H9 (cell line): ENCODE measurements at regions not wholly inside any gene's neighbourhood (a gene's known extent, or its start where the extent isn't known, plus 50 kb on each side); places are given as distances from the start of the nearest gene placed in this dataset.

Experiments used
- DNase-seq: peaks from one replicate; pipeline ENCODE4 v3.0.0-alpha.2; 2017
- H2AFZ ChIP-seq: one replicate; pipeline ENCODE4 v1.6.1; 2013; ENCODE audit warnings: mild to moderate bottlenecking, low read length, control low read depth, moderate library complexity
- H2AK5ac ChIP-seq: 2 replicates; pipeline ENCODE4 v1.6.1; 2013; ENCODE audit warnings: low read length, control low read depth, mixed read lengths; ENCODE audit not compliant: insufficient read length
- H2BK120ac ChIP-seq: one replicate; pipeline ENCODE4 v1.6.1; 2013; ENCODE audit warnings: low read depth, mild to moderate bottlenecking, low read length, control low read depth, inconsistent platforms; ENCODE audit not compliant: poor library complexity, severe bottlenecking
- H2BK12ac ChIP-seq: 2 replicates; pipeline ENCODE4 v1.6.1; 2013; ENCODE audit warnings: low read length, control low read depth, mixed read lengths, low read depth; ENCODE audit not compliant: insufficient read length
- H2BK15ac ChIP-seq: 2 replicates; pipeline ENCODE4 v1.6.1; 2013; ENCODE audit warnings: low read depth, low read length, control low read depth
- H2BK20ac ChIP-seq: one replicate; pipeline ENCODE4 v1.6.1; 2013; ENCODE audit warnings: low read depth, mild to moderate bottlenecking, low read length, control low read depth, inconsistent platforms; ENCODE audit not compliant: poor library complexity, severe bottlenecking
- H2BK5ac ChIP-seq: 2 replicates; pipeline ENCODE4 v1.6.1; 2013; ENCODE audit warnings: low read length, control low read depth, mixed read lengths; ENCODE audit not compliant: insufficient read length
- H3K14ac ChIP-seq: 2 replicates; pipeline ENCODE4 v1.6.1; 2013; ENCODE audit warnings: low read length, control low read depth; ENCODE audit not compliant: insufficient read depth
- H3K18ac ChIP-seq: 2 replicates; pipeline ENCODE4 v1.6.1; 2013; ENCODE audit warnings: low read depth, mild to moderate bottlenecking, mixed read lengths, low read length, control low read depth; ENCODE audit not compliant: insufficient read length
- H3K23ac ChIP-seq: 2 replicates; pipeline ENCODE4 v1.6.1; 2013; ENCODE audit warnings: low read length, control low read depth, mixed read lengths, low read depth; ENCODE audit not compliant: insufficient read length
- H3K23me2 ChIP-seq: 2 replicates; pipeline ENCODE4 v1.6.1; 2013; ENCODE audit warnings: low read depth, mild to moderate bottlenecking, mixed read lengths, low read length, control low read depth; ENCODE audit not compliant: insufficient read length, poor library complexity, severe bottlenecking
- H3K27ac ChIP-seq: 2 replicates; pipeline ENCODE4 v1.5.1; 2013; ENCODE audit warnings: low read length, control low read depth, mixed read lengths, low read depth; ENCODE audit not compliant: insufficient read length
- H3K27me3 ChIP-seq: 2 replicates; pipeline ENCODE4 v1.6.1; 2013; ENCODE audit warnings: low read length, control low read depth, inconsistent platforms; ENCODE audit not compliant: insufficient read depth
- H3K4ac ChIP-seq: 2 replicates; pipeline ENCODE4 v1.6.1; 2013; ENCODE audit warnings: low read depth, mild to moderate bottlenecking, control low read depth, inconsistent platforms, low read length, moderate library complexity
- H3K4me1 ChIP-seq: 2 replicates; pipeline ENCODE4 v1.6.1; 2013; ENCODE audit warnings: low read length, control low read depth, inconsistent platforms; ENCODE audit not compliant: insufficient read depth
- H3K4me2 ChIP-seq: 2 replicates; pipeline ENCODE4 v1.6.1; 2013; ENCODE audit warnings: low read length, control low read depth, mixed read lengths; ENCODE audit not compliant: insufficient read length, insufficient read depth
- H3K56ac ChIP-seq: 2 replicates; pipeline ENCODE4 v1.6.1; 2013; ENCODE audit warnings: low read depth, mild to moderate bottlenecking, mixed read lengths, low read length, control low read depth; ENCODE audit not compliant: insufficient read length
- H3K79me1 ChIP-seq: 2 replicates; pipeline ENCODE4 v1.6.1; 2013; ENCODE audit warnings: low read depth, mild to moderate bottlenecking, moderate library complexity, low read length, control low read depth, inconsistent platforms; ENCODE audit not compliant: insufficient read depth, poor library complexity, severe bottlenecking
- H3K79me2 ChIP-seq: 2 replicates; pipeline ENCODE4 v1.6.1; 2013; ENCODE audit warnings: low read length, control low read depth, inconsistent platforms; ENCODE audit not compliant: insufficient read depth
- H3K9ac ChIP-seq: 2 replicates; pipeline ENCODE4 v1.6.1; 2013; ENCODE audit warnings: low read length, control low read depth, mixed read lengths; ENCODE audit not compliant: insufficient read length; ENCODE audit errors: extremely low read depth
- H3K9me3 ChIP-seq: one replicate; pipeline ENCODE4 v1.6.1; 2013; ENCODE audit warnings: low read depth, low read length, inconsistent platforms; ENCODE audit not compliant: control insufficient read depth
- H3T11ph ChIP-seq: one replicate; pipeline ENCODE4 v1.6.1; 2013; ENCODE audit warnings: mild to moderate bottlenecking, low read length, control low read depth, inconsistent platforms
- H4K20me1 ChIP-seq: one replicate; pipeline ENCODE4 v1.6.1; 2013; ENCODE audit not compliant: control insufficient read depth, insufficient read length, insufficient read depth
- H4K5ac ChIP-seq: 2 replicates; pipeline ENCODE4 v1.6.1; 2013; ENCODE audit warnings: low read depth, mild to moderate bottlenecking, mixed read lengths, low read length, control low read depth; ENCODE audit not compliant: insufficient read length
- H4K8ac ChIP-seq: replicated peaks from 2 replicates; pipeline ENCODE4 v1.6.1; 2013; ENCODE audit warnings: low read length, control low read depth, mixed read lengths, low read depth; ENCODE audit not compliant: insufficient read length
- H4K91ac ChIP-seq: 2 replicates; pipeline ENCODE4 v1.6.1; 2013; ENCODE audit warnings: low read depth, mild to moderate bottlenecking, moderate library complexity, mixed read lengths, low read length, control low read depth; ENCODE audit not compliant: insufficient read length
- H3K27ac Mint-ChIP-seq, 3 experiments: 2 replicates in 2 of 3; 3 replicates in 1 of 3; pipeline ENCODE4 v1.8.0; 2020 to 2021; ENCODE audit warnings: mixed read lengths in 3 of 3, mild to moderate bottlenecking in 1 of 3, moderate library complexity in 1 of 3
- H3K27me3 Mint-ChIP-seq: 2 replicates; pipeline ENCODE4 v1.8.0; 2021; ENCODE audit warnings: low read depth, mild to moderate bottlenecking, moderate library complexity, mixed read lengths
- H3K36me3 Mint-ChIP-seq, 3 experiments: 2 replicates in 2 of 3; 3 replicates in 1 of 3; pipeline ENCODE4 v1.8.0; 2020 to 2021; ENCODE audit warnings: low read depth in 3 of 3, mixed read lengths in 3 of 3; ENCODE audit not compliant: insufficient read depth in 1 of 3
- H3K4me1 Mint-ChIP-seq, 2 experiments: 2 replicates each; pipeline ENCODE4 v1.8.0; 2020; ENCODE audit warnings: mixed read lengths in 2 of 2
- H3K4me3 Mint-ChIP-seq, 2 experiments: 2 replicates in 1 of 2; 3 replicates in 1 of 2; pipeline ENCODE4 v1.8.0; 2020 to 2021; ENCODE audit warnings: mild to moderate bottlenecking in 2 of 2, mixed read lengths in 2 of 2, moderate library complexity in 1 of 2
- H3K9me3 Mint-ChIP-seq, 2 experiments: 2 replicates in 1 of 2; 3 replicates in 1 of 2; pipeline ENCODE4 v1.8.0; 2020; ENCODE audit warnings: mild to moderate bottlenecking in 2 of 2, mixed read lengths in 2 of 2, moderate library complexity in 1 of 2
- CTCF ChIP-seq: fragments of 200-600 bp; sonication (generic); conservative IDR thresholded peaks from 3 replicates; pipeline ENCODE4 v1.8.0; 2021; ENCODE audit warnings: antibody characterized with exemption, mild to moderate bottlenecking
- WGBS: extraction: QIAGEN DNeasy Blood & Tissue Kit; methylation state at CpG from one replicate; pipeline ENCODE4 v1.1.7; 2013; ENCODE audit warnings: missing lambda C conversion rate, low lambda C conversion rate, mixed read lengths; ENCODE audit not compliant: insufficient read length; ENCODE audit errors: extremely low coverage; 5-methylcytosine and 5-hydroxymethylcytosine counted together

DNA sequence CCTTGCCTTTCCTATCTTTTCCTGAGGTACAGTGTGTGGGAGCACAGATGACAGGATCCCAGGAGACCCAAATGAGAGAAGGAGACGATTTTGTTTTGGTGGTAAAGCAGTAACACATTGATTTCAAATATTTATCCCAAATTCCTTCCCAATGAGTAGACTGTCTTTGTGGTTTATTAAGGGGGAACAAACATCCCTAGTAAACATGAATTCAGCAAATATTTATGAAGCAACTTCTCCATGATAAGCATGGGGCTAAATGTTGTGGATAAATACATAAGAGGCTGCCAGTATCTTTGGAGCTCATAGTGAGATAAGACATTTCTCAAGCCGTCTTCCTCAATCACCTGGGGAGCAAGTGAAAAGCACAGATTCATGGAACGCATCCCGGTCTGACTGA is 460.8 kb upstream of the CFAP20DC start:
- H3K18ac ChIP-seq: no peak overlapping the region
- H2AK5ac ChIP-seq: no peak overlapping the region
- no peaks in the 10 kb centered on the region for H3K27me3 ChIP-seq
- no peak overlapping the region for H2BK15ac ChIP-seq
- Mint-ChIP-seq H3K9me3 (peaks cover 0 to 4% of the 10 kb centered on the region in 2 experiments; a peak in 2 of 5 replicates), H3K4me3 (no peak overlapping the region), H3K36me3 (no peaks in the 10 kb centered on the region), H3K4me1 (peaks cover 11 to 12% of the 10 kb centered on the region in 2 experiments), H3K27ac (no peak overlapping the region), H3K27me3 (peaks cover 3% of the 10 kb centered on the region; the same call in 1 of the 2 replicates)
- DNase-seq: no peak
- no peak overlapping the region for H3K56ac ChIP-seq
- H3K9ac ChIP-seq: no peak overlapping the region
- no peaks in the 10 kb centered on the region for H3K79me2 ChIP-seq
- no peak overlapping the region for H3K4me2 ChIP-seq
- H3K23me2 ChIP-seq: no peaks in the 10 kb centered on the region
- no peak overlapping the region for H2AFZ ChIP-seq
- no peak for TF ChIP-seq CTCF
- no peaks in the 10 kb centered on the region for H3K9me3 ChIP-seq
- H3K23ac ChIP-seq: no peak overlapping the region
- H3K27ac ChIP-seq: no peak overlapping the region
- no peak overlapping the region for H3K4ac ChIP-seq
- H2BK12ac ChIP-seq: no peak overlapping the region
- H3K79me1 ChIP-seq: no peaks in the 10 kb centered on the region
- H3K14ac ChIP-seq: no peak overlapping the region
- H2BK5ac ChIP-seq: no peak overlapping the region
- no peak overlapping the region for H3T11ph ChIP-seq
- no peaks in the 10 kb centered on the region; the same call in 1 of the 2 replicates for H3K4me1 ChIP-seq
- no CpG with 5 or more reads among the region's 4 CpGs for WGBS
- no peak overlapping the region for H2BK120ac ChIP-seq
- no peak overlapping the region for H2BK20ac ChIP-seq
- no peak overlapping the region for H4K91ac ChIP-seq
- H4K20me1 ChIP-seq: no peaks in the 10 kb centered on the region
- no peak overlapping the region for H4K8ac ChIP-seq
- no peak overlapping the region for H4K5ac ChIP-seq
